ENCODE measurements at regions not wholly inside any gene's neighbourhood (a gene's known extent, or its start where the extent isn't known, plus 50 kb on each side); places are given as distances from the start of the nearest gene placed in this dataset.

GRCh38 chr15:47493357-47494247, 223.7 kb upstream of the SEMA6D start:
- TF ChIP-seq, protein P1, sequence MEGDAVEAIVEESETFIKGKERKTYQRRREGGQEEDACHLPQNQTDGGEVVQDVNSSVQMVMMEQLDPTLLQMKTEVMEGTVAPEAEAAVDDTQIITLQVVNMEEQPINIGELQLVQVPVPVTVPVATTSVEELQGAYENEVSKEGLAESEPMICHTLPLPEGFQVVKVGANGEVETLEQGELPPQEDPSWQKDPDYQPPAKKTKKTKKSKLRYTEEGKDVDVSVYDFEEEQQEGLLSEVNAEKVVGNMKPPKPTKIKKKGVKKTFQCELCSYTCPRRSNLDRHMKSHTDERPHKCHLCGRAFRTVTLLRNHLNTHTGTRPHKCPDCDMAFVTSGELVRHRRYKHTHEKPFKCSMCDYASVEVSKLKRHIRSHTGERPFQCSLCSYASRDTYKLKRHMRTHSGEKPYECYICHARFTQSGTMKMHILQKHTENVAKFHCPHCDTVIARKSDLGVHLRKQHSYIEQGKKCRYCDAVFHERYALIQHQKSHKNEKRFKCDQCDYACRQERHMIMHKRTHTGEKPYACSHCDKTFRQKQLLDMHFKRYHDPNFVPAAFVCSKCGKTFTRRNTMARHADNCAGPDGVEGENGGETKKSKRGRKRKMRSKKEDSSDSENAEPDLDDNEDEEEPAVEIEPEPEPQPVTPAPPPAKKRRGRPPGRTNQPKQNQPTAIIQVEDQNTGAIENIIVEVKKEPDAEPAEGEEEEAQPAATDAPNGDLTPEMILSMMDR (IDR thresholded peaks at IDR 0.05), result no peak
- no peak for TF ChIP-seq POLR2A (IDR thresholded peaks at IDR 0.05)

All from thyroid gland (tissue), 4 donors.